ENCODE measurements at regions not wholly inside any gene's neighbourhood (a gene's known extent, or its start where the extent isn't known, plus 50 kb on each side); places are given as distances from the start of the nearest gene placed in this dataset.

- DNase-seq (ENCODE audit: low read depth, low spot score) = no peak
- no peaks in the 10 kb centered on the region for H3K36me3 ChIP-seq (ENCODE audit: insufficient read depth, low read length)
- no peak overlapping the region for H3K9ac ChIP-seq (ENCODE audit: insufficient read length)
- no peak overlapping the region for H3K4me3 ChIP-seq
- no peak overlapping the region for H3K27ac ChIP-seq
- TF ChIP-seq EZH2 (IDR thresholded peaks at IDR 0.05) (no peak), FOXP2 (optimal IDR thresholded peaks at IDR 0.05; ENCODE audit: control extremely low read depth, extremely low read length, insufficient read depth) (no peak), POLR2AphosphoS5 (IDR thresholded peaks at IDR 0.05; ENCODE audit: borderline replicate concordance, low read depth, low read length) (no peak)
- no peaks in the 10 kb centered on the region for H3K9me3 ChIP-seq (ENCODE audit: low read depth, low read length)
These were observed 205.3 kb upstream of the SIX2 start for GRCh38 chr2:45214550-45214949.

DNA sequence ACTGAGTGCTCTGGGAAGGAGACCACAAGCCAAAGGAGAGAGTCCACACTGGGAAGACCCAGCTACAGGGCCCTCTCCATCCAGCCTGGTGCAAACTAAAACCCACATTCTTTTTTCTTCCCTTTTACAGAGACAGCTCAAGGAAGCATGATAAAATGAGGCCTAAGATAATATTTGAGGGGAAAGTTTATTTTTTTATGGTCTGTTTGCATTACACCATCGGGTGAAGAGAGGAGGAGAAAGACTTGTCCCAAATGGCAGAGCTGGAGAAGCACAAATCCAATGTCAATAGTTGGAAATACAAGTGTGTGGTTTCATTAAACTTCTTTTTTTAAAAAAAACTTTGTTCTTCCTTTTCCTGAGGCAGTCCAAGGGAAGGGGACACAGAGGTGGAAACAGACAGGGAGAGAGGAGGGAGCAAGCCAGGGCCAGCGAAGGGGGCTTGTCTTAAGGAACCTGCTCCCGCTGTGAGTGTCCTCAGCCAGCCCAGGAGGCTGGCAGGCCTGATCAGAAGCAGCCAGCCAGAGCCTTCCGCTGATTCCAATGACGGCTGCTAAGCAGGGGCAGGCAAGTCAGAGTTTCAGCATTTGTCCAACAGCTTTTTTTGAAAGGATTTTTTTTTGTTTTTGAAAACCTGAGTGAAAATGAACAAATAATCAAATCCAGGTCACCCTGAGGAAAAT lies 203.8 kb upstream of the SIX2 start:
- TF ChIP-seq FOXP2 (optimal IDR thresholded peaks at IDR 0.05; ENCODE audit: control extremely low read depth, extremely low read length, insufficient read depth) = no peak
- TF ChIP-seq POLR2AphosphoS5 (IDR thresholded peaks at IDR 0.05; ENCODE audit: borderline replicate concordance, low read depth, low read length) = no peak
- TF ChIP-seq EZH2 (IDR thresholded peaks at IDR 0.05) = no peak
- Histone ChIP-seq H3K4me3 (no peak overlapping the region), H3K9me3 (ENCODE audit: low read depth, low read length) (no peaks in the 10 kb centered on the region), H3K36me3 (ENCODE audit: insufficient read depth, low read length) (no peaks in the 10 kb centered on the region), H3K27ac (no peak overlapping the region), H3K9ac (ENCODE audit: insufficient read length) (no peak overlapping the region)
- no peak for DNase-seq (ENCODE audit: low read depth, low spot score)

- Histone ChIP-seq H3K36me3 (ENCODE audit: insufficient read depth, low read length) (no peaks in the 10 kb centered on the region), H3K9me3 (ENCODE audit: low read depth, low read length) (no peaks in the 10 kb centered on the region), H3K27ac (no peak overlapping the region), H3K9ac (ENCODE audit: insufficient read length) (no peak overlapping the region), H3K4me3 (no peak overlapping the region)
- DNase-seq (ENCODE audit: low read depth, low spot score) = no peak
- TF ChIP-seq POLR2AphosphoS5 (IDR thresholded peaks at IDR 0.05; ENCODE audit: borderline replicate concordance, low read depth, low read length) (no peak), EZH2 (IDR thresholded peaks at IDR 0.05) (no peak), FOXP2 (optimal IDR thresholded peaks at IDR 0.05; ENCODE audit: control extremely low read depth, extremely low read length, insufficient read depth) (no peak)
These were observed 202.4 kb upstream of the SIX2 start for GRCh38 chr2:45211636-45212035.

DNA sequence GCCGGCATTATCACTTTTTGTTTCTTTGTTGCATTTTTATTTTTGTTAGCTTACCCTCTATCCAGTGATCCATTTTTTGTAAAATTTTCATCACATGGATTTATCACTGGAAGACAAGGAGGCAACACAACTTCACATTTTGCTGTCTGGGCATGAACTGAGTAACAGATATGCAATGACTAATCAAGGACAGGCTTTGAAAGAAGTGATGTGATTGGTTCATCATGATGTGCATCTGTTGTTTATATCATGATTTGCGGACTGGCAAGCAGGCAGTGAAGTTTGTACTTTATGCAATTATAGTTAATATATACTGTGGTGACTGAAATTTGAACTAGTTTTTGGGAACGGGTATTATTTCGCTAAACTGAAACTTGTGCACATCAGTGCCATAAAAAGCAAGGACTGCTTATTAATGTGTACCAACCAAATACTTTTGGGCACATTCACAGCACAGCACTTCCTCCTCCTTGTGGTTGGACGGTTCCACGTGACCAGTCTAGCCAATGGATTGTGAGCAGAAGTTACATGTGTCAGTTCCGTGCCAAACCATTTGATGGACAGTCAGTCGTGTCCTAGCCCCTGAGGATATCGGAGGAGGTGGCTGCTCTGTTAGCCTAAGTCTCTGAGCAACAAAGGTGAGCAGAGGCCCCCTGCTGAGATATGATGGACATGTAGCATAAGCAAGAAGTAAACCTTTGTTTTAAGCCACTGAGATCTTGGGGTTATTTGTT lies 201.4 kb upstream of the SIX2 start:
- Histone ChIP-seq H3K9ac (ENCODE audit: insufficient read length) (no peak overlapping the region), H3K9me3 (ENCODE audit: low read depth, low read length) (no peaks in the 10 kb centered on the region), H3K27ac (no peak overlapping the region), H3K36me3 (ENCODE audit: insufficient read depth, low read length) (no peaks in the 10 kb centered on the region), H3K4me3 (no peak overlapping the region)
- TF ChIP-seq POLR2AphosphoS5 (IDR thresholded peaks at IDR 0.05; ENCODE audit: borderline replicate concordance, low read depth, low read length) (no peak), EZH2 (IDR thresholded peaks at IDR 0.05) (no peak), FOXP2 (optimal IDR thresholded peaks at IDR 0.05; ENCODE audit: control extremely low read depth, extremely low read length, insufficient read depth) (no peak)
- DNase-seq (ENCODE audit: low read depth, low spot score) = no peak

DNA sequence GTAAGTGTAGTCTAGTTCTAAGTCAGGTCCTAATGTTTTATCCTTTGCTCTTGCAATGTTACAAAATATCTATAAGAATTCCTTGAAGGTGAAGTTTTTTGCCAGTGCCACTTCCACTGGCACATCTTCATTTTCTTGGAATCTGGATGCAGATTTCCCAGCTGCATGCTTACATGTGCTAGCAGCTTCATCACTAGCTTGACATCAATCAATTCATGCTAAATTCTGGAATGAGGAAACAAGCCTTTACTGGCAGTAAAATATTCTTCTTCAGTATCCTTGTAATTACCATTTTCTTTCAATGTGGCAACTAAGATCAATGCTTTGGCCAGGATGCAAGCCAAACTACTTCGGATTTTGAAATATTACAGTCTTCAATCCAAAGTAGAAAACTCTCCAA lies 200.6 kb upstream of the SIX2 start:
- H3K4me3 ChIP-seq = no peak overlapping the region
- H3K9ac ChIP-seq (ENCODE audit: insufficient read length) = no peak overlapping the region
- H3K9me3 ChIP-seq (ENCODE audit: low read depth, low read length) = no peaks in the 10 kb centered on the region
- no peak for TF ChIP-seq EZH2 (IDR thresholded peaks at IDR 0.05)
- no peak for TF ChIP-seq FOXP2 (optimal IDR thresholded peaks at IDR 0.05; ENCODE audit: control extremely low read depth, extremely low read length, insufficient read depth)
- no peak for TF ChIP-seq POLR2AphosphoS5 (IDR thresholded peaks at IDR 0.05; ENCODE audit: borderline replicate concordance, low read depth, low read length)
- no peaks in the 10 kb centered on the region for H3K36me3 ChIP-seq (ENCODE audit: insufficient read depth, low read length)
- no peak for DNase-seq (ENCODE audit: low read depth, low spot score)
- H3K27ac ChIP-seq = no peak overlapping the region

GRCh38 chr2:45209302-45209701 lies 200.1 kb upstream of the SIX2 start:
- no peaks in the 10 kb centered on the region for H3K9me3 ChIP-seq (ENCODE audit: low read depth, low read length)
- no peak overlapping the region for H3K9ac ChIP-seq (ENCODE audit: insufficient read length)
- no peak overlapping the region for H3K4me3 ChIP-seq
- DNase-seq (ENCODE audit: low read depth, low spot score) = no peak
- no peak overlapping the region for H3K27ac ChIP-seq
- H3K36me3 ChIP-seq (ENCODE audit: insufficient read depth, low read length) = no peaks in the 10 kb centered on the region
- TF ChIP-seq POLR2AphosphoS5 (IDR thresholded peaks at IDR 0.05; ENCODE audit: borderline replicate concordance, low read depth, low read length) = no peak
- no peak for TF ChIP-seq EZH2 (IDR thresholded peaks at IDR 0.05)
- TF ChIP-seq FOXP2 (optimal IDR thresholded peaks at IDR 0.05; ENCODE audit: control extremely low read depth, extremely low read length, insufficient read depth) = no peak

- Histone ChIP-seq H3K36me3 (ENCODE audit: insufficient read depth, low read length) (no peaks in the 10 kb centered on the region), H3K9me3 (ENCODE audit: low read depth, low read length) (no peaks in the 10 kb centered on the region), H3K27ac (no peak overlapping the region), H3K4me3 (no peak overlapping the region), H3K9ac (ENCODE audit: insufficient read length) (no peak overlapping the region)
- TF ChIP-seq EZH2 (IDR thresholded peaks at IDR 0.05) (no peak), POLR2AphosphoS5 (IDR thresholded peaks at IDR 0.05; ENCODE audit: borderline replicate concordance, low read depth, low read length) (no peak), FOXP2 (optimal IDR thresholded peaks at IDR 0.05; ENCODE audit: control extremely low read depth, extremely low read length, insufficient read depth) (no peak)
- DNase-seq (ENCODE audit: low read depth, low spot score) = no peak
These were observed 197.8 kb upstream of the SIX2 start for GRCh38 chr2:45207101-45207500.

DNA sequence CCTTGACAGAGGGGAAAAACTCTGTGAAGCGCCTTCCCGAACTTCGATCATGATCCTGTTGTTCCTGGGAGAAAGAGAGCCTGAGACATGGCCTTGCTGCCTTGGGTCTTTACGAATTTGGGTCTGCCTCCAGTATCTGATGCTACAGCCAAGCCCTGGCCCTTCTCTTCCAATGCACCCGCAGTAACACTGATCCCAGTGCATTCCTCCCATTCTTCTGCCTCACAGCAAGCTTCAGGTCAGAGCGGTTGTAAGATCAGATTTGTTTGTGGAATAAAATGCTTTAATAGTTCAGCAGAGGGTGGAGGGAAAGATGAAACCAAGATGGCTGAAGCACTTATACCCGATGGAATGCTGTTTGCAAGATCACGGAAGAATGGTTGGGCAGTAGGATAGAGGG lies 196.7 kb upstream of the SIX2 start:
- Histone ChIP-seq H3K36me3 (ENCODE audit: insufficient read depth, low read length) (no peaks in the 10 kb centered on the region), H3K4me3 (no peak overlapping the region), H3K9ac (ENCODE audit: insufficient read length) (no peak overlapping the region), H3K27ac (no peak overlapping the region), H3K9me3 (ENCODE audit: low read depth, low read length) (no peaks in the 10 kb centered on the region)
- TF ChIP-seq FOXP2 (optimal IDR thresholded peaks at IDR 0.05; ENCODE audit: control extremely low read depth, extremely low read length, insufficient read depth) (no peak), POLR2AphosphoS5 (IDR thresholded peaks at IDR 0.05; ENCODE audit: borderline replicate concordance, low read depth, low read length) (no peak), EZH2 (IDR thresholded peaks at IDR 0.05) (no peak)
- DNase-seq (ENCODE audit: low read depth, low spot score) = no peak
